Loucy (cell line): ENCODE measurements at regions not wholly inside any gene's neighbourhood (a gene's known extent, or its start where the extent isn't known, plus 50 kb on each side); places are given as distances from the start of the nearest gene placed in this dataset.

Experiments
- EZH2phosphoT487 ChIP-seq: fragments of 200-600 bp; IDR thresholded peaks from 2 replicates; pipeline ENCODE4 v1.6.1; 2018; ENCODE audit warnings: antibody characterized with exemption, mild to moderate bottlenecking, moderate library complexity, borderline replicate concordance
- TF ChIP-seq, protein P1 (sequence below): fragments of 200-600 bp; sonication (generic); conservative IDR thresholded peaks from 2 replicates; pipeline ENCODE4 v1.5.1; 2014; ENCODE audit warnings: mild to moderate bottlenecking, antibody characterized with exemption, low read length

DNA sequence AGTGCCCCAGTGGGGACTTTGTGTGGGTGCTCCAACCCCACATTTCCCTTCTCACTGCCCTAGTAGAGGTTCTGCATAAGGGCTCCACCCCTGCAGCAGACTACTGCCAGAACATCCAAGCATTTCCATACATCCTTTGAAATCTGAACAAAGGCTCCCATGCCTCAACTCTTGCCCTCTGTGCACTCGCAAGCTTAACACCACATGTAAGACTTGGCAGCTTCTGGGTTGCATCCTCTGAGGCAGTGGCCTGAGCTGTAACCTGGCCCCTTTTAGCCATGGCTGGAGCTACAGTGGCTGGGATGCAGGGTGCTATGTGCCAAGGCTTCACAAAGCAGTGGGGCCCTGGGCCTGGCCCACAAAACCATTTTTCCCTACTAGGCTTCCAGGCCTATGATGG, 128.9 kb downstream of the TYW3 start:
- TF ChIP-seq, protein P1, sequence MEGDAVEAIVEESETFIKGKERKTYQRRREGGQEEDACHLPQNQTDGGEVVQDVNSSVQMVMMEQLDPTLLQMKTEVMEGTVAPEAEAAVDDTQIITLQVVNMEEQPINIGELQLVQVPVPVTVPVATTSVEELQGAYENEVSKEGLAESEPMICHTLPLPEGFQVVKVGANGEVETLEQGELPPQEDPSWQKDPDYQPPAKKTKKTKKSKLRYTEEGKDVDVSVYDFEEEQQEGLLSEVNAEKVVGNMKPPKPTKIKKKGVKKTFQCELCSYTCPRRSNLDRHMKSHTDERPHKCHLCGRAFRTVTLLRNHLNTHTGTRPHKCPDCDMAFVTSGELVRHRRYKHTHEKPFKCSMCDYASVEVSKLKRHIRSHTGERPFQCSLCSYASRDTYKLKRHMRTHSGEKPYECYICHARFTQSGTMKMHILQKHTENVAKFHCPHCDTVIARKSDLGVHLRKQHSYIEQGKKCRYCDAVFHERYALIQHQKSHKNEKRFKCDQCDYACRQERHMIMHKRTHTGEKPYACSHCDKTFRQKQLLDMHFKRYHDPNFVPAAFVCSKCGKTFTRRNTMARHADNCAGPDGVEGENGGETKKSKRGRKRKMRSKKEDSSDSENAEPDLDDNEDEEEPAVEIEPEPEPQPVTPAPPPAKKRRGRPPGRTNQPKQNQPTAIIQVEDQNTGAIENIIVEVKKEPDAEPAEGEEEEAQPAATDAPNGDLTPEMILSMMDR, result no peak
- no peak for TF ChIP-seq EZH2phosphoT487
